ENCODE measurements at regions not wholly inside any gene's neighbourhood (a gene's known extent, or its start where the extent isn't known, plus 50 kb on each side); places are given as distances from the start of the nearest gene placed in this dataset.

- Mint-ChIP-seq H3K27ac (no peak overlapping the region), H3K9me3 (no peaks in the 10 kb centered on the region), H3K27me3 (ENCODE audit: low read depth in 2 of 2) (peaks cover 15 to 19% of the 10 kb centered on the region in 2 donors), H3K36me3 (no peaks in the 10 kb centered on the region), H3K4me1 (no peaks in the 10 kb centered on the region), H3K4me3 (no peak overlapping the region)
- Histone ChIP-seq H3K4me1 (ENCODE audit: control insufficient read depth, insufficient read depth, low read length) (no peaks in the 10 kb centered on the region), H3K27me3 (ENCODE audit: control insufficient read depth, insufficient read depth, low read length) (no peaks in the 10 kb centered on the region), H3K27ac (ENCODE audit: low read length) (no peak overlapping the region), H3K4me3 (ENCODE audit: low read length) (no peak overlapping the region), H3K9me3 (ENCODE audit: control insufficient read depth, insufficient read depth, low read length) (no peaks in the 10 kb centered on the region), H3K36me3 (ENCODE audit: control insufficient read depth, insufficient read depth, low read length) (no peaks in the 10 kb centered on the region)
- ATAC-seq (no peak), DNase-seq (no peak)
- TF ChIP-seq CTCF (IDR thresholded peaks at IDR 0.05): no peak
- intact Hi-C loops (cut with micrococcal nuclease): no loop called here
- 83% methylated on average over 1 of the region's 1 CpG for WGBS (ENCODE audit: insufficient coverage)
Measured at GRCh38 chr10:117480097-117480496, 62.4 kb upstream of the EMX2 start.

- ATAC-seq (no peak), DNase-seq (no peak)
- Histone ChIP-seq H3K4me3 (ENCODE audit: low read length) (no peak overlapping the region), H3K27ac (ENCODE audit: low read length) (no peak overlapping the region), H3K36me3 (ENCODE audit: control insufficient read depth, insufficient read depth, low read length) (no peaks in the 10 kb centered on the region), H3K9me3 (ENCODE audit: control insufficient read depth, insufficient read depth, low read length) (no peaks in the 10 kb centered on the region), H3K27me3 (ENCODE audit: control insufficient read depth, insufficient read depth, low read length) (no peaks in the 10 kb centered on the region), H3K4me1 (ENCODE audit: control insufficient read depth, insufficient read depth, low read length) (no peaks in the 10 kb centered on the region)
- 57% methylated on average over 5 of the region's 5 CpGs for WGBS (ENCODE audit: insufficient coverage)
- Mint-ChIP-seq H3K4me3 (no peak overlapping the region), H3K9me3 (no peaks in the 10 kb centered on the region), H3K27ac (no peak overlapping the region), H3K27me3 (ENCODE audit: low read depth in 2 of 2) (peaks cover 18 to 19% of the 10 kb centered on the region in 2 donors), H3K36me3 (no peaks in the 10 kb centered on the region), H3K4me1 (no peaks in the 10 kb centered on the region)
- intact Hi-C loops (cut with micrococcal nuclease): no loop called here
- no peak for TF ChIP-seq CTCF (IDR thresholded peaks at IDR 0.05)
Measured at GRCh38 chr10:117477961-117478670, 64.4 kb upstream of the EMX2 start.

- H3K27me3 Mint-ChIP-seq (ENCODE audit: low read depth in 2 of 2): peaks cover 19 to 20% of the 10 kb centered on the region in 2 donors
- H3K4me1 ChIP-seq (ENCODE audit: control insufficient read depth, insufficient read depth, low read length): no peaks in the 10 kb centered on the region
- no peak overlapping the region for H3K27ac ChIP-seq (ENCODE audit: low read length)
- DNase-seq (no peak), ATAC-seq (no peak)
- WGBS (ENCODE audit: insufficient coverage): 31% methylated on average over 2 of the region's 2 CpGs
- intact Hi-C loops (cut with micrococcal nuclease): no loop called here
- H3K4me1 Mint-ChIP-seq: no peaks in the 10 kb centered on the region
- no peaks in the 10 kb centered on the region for H3K9me3 ChIP-seq (ENCODE audit: control insufficient read depth, insufficient read depth, low read length)
- no peak overlapping the region for H3K27ac Mint-ChIP-seq
- TF ChIP-seq CTCF (IDR thresholded peaks at IDR 0.05): no peak
- no peaks in the 10 kb centered on the region for H3K36me3 ChIP-seq (ENCODE audit: control insufficient read depth, insufficient read depth, low read length)
- no peaks in the 10 kb centered on the region for H3K36me3 Mint-ChIP-seq
- no peaks in the 10 kb centered on the region for H3K9me3 Mint-ChIP-seq
- no peak overlapping the region for H3K4me3 Mint-ChIP-seq
- H3K27me3 ChIP-seq (ENCODE audit: control insufficient read depth, insufficient read depth, low read length): no peaks in the 10 kb centered on the region
- H3K4me3 ChIP-seq (ENCODE audit: low read length): no peak overlapping the region
Measured at GRCh38 chr10:117477211-117477947, 65.2 kb upstream of the EMX2 start.

Data from natural killer cell (primary cell).